Epithelial cell of esophagus (primary cell): ENCODE measurements at regions not wholly inside any gene's neighbourhood (a gene's known extent, or its start where the extent isn't known, plus 50 kb on each side); places are given as distances from the start of the nearest gene placed in this dataset.

ENCODE experiments used
- DNase-seq: peaks from one replicate; pipeline ENCODE4 v3.0.0; 2010; ENCODE audit warnings: low read depth
- H3K4me3 ChIP-seq: 2 replicates; pipeline ENCODE4 v1.5.1; 2011; ENCODE audit warnings: mild to moderate bottlenecking, low read length, control low read depth
- CTCF ChIP-seq: IDR thresholded peaks from 2 replicates; pipeline ENCODE4 v1.5.1; 2011; ENCODE audit warnings: low read depth, mild to moderate bottlenecking, low read length, control low read depth, inconsistent platforms; ENCODE audit not compliant: insufficient read depth; ENCODE audit errors: missing control alignments

- no peak for DNase-seq
- H3K4me3 ChIP-seq, result no peak overlapping the region
- TF ChIP-seq CTCF, result no peak
These were observed 147.4 kb upstream of the SMAD3 start for GRCh38 chr15:66917904-66918448.

DNA sequence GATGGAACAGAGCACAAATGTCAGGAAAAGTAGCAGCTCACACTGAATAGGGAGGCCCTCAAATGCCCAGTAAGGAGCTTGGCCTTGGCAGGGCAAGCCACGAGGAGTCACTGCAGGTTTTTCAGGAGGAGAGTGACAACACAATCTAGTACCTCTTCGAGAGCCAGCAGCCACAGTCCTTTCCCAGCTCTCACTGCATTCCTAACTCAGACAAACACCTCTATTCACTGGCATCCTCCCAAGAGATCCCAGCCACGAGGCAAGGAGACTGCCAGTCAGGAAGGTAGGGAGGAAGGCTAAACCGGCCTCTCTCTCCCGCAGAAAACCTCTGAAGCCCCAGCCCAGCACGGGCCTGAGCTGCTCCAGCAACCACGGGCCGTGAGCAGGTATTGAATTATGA, 146.0 kb upstream of the SMAD3 start:
- no peak for TF ChIP-seq CTCF
- peak; percentile 22 for DNase-seq
- H3K4me3 ChIP-seq, result no peak overlapping the region

DNA sequence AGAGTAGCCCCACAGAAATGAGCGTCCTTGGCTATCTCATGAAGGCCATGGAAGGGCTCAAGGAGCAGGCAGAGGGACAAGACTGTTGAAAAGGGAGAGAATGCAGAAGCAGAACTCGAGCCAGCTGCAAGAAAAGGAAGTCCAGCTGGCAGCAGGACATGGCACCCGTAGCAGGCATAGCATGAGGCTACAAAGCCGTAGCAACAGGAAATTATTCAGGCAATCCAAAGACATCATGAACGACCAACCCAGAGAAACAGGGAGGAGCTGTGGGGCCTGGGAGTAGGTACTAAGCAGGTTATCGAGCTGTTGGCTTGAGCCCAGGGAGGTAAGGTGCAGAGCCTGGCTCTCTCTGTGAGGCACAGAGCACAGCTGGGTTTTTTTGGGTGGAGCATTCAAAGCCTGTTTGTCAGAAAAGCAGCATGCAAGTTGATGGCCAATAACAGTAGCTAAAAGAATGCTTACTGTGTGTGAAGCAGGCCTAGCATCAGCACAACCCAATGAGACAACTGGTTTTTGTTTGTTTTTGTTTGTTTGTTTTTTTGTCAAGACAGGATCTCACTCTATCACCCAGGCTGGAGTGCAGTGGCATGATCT, 144.0 kb upstream of the SMAD3 start:
- no peak overlapping the region for H3K4me3 ChIP-seq
- peak; percentile 18 for DNase-seq
- TF ChIP-seq CTCF, result no peak

DNA sequence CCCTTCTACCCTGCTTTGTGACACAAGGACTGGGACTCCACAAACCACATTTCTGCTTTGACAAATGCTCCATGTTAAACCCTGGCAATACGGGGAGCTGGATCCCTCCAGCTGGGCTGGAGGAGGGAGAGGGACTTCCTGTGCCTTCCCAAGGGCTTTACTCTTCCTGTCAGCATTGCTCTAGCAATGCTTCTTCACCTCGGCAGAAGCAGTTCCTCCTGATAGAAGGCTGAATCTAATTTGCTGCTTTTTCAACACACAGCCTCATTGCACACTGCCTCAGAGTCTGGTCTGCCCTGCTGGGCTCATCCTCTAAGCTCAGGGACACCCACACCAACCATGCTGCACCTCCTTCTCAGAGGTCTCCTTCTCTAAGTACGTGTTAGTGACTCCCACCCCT, 142.8 kb upstream of the SMAD3 start:
- no peak overlapping the region for H3K4me3 ChIP-seq
- DNase-seq, result no peak
- TF ChIP-seq CTCF, result no peak

- peak; percentile 44 for DNase-seq
- H3K4me3 ChIP-seq, result no peak overlapping the region
These were observed 141.9 kb upstream of the SMAD3 start for GRCh38 chr15:66923438-66923881.

GRCh38 chr15:66924889-66925288, 140.5 kb upstream of the SMAD3 start:
- no peak overlapping the region for H3K4me3 ChIP-seq
- TF ChIP-seq CTCF, result no peak
- no peak for DNase-seq

More at GRCh38 chr15:66923438-66923881, 141.9 kb upstream of the SMAD3 start:
- TF ChIP-seq CTCF, result peak; percentile 63

DNA sequence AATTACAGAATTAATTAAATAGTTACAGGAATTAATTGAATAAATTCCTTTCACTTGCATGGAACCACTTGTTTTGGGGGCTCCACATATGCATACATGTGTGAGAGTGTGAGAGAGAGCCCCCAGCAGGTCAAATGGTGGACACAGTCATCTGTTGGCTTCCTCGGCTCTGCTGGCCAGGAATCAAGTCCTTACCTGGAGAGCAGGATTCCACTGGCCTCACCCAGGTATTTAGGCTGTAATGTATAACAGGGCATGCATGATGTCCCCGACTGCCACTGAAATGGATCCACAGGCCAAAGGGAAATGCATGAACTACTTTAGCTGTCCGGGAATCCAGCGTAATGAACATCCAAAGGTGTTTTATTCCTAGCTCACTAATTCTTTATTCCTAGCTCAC, 139.7 kb upstream of the SMAD3 start:
- no peak for TF ChIP-seq CTCF
- no peak overlapping the region for H3K4me3 ChIP-seq
- peak; percentile 39 for DNase-seq
